Head of caudate nucleus (tissue), 42 donors: ENCODE measurements at regions not wholly inside any gene's neighbourhood (a gene's known extent, or its start where the extent isn't known, plus 50 kb on each side); places are given as distances from the start of the nearest gene placed in this dataset.
A peak's percentile ranks its signal among the peaks of the same experiment; 100 is the strongest.

Experiments
- DNase-seq, 42 donors: peaks; one replicate each; pipeline versions ENCODE4 v3.0.0 to v3.0.0-alpha.2; 2020 to 2021; ENCODE audit warnings: mixed read lengths in 7 of 42
- intact Hi-C: fragments of 100-400 bp; cut with DNase I; formaldehyde crosslinking; loops from one replicate; pipeline ENCODE4 v1.15.0; 2022

DNA sequence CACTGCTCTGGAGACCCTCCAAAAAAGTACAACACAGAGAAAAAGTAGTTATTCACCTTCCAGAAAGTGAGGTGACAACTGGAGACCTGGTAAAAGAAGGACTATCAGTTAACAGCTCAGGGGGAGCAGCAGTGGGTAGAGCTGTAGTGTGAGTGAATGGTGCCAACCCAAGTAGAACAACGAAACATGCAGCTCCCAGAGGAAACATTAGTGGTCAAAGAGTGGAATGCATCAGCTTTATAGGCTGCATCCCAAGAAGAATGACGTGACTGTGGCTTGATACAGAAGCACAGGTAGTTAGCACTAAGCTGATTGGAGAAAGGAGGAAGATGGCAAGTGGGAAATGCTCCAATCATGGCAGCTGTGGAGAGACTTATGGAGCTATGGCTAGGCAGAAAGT, 275.7 kb upstream of the CAMK1G start:
- intact Hi-C loops, result no loop called here
- no peak for DNase-seq

DNA sequence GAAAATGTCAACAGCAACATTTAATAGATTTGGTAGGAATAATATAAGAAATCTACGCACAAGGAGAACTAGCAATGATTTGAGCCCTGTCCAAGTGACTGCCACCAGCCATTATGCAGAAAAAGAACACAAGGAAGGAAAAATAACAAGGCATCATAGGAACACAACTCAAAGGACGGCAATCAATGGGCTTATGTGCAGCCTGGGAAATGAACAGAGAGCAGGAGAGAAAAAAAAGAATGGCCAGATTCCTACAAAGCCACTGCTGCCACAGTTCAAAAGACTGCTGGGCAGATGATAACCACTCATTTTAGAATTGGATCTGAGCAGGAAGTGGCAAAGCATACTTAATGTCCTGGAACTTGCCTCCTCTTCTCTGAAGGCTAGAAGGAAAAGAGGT, 274.3 kb upstream of the CAMK1G start:
- DNase-seq, result no peak
- intact Hi-C loops, result no loop called here

- intact Hi-C loops, result no loop called here
- no peak for DNase-seq
These were observed 271.7 kb upstream of the CAMK1G start for GRCh38 chr1:209311770-209312169.

- DNase-seq, result no peak
- intact Hi-C loops, result no loop called here
These were observed 266.6 kb upstream of the CAMK1G start for GRCh38 chr1:209316929-209317328.

DNA sequence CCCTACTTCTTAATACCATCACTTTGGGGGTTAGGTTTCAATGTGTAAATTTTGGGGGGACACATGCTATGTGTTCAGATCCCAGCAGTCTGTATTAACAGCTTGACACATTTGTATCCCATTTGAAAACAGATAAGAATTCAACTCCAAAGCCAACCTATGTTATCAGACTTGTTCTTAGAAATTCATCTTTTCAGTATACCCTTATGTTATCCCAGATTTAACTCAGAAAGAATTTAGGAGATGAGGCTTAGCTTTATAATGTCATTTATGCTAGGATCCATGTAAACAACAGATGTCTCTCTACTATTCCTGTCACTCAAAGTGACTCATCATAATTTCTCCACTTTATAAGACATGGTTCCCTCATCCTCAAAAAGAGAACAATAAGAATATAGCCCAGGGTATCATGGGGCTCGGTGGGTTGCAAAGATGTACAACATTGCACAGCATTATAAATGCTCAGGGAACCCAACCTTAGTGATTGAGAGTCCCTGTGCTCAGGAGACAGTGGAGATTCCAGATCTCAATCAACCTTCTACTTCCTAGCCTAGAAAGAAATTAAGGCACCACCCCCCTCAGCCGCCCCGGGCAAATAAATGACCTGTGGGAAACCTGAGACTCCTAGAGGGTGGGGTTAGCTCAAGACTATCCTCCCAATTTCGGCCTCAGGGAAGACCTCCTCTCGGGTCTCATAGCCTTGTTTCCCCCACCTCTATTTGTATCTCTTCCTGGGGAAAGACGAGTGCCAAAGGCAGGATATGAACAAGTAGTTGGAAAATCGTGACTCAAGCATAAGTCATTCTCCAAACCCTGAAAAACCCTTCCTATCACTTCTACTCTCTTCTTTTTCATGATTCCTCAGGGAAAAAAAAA, 265.1 kb upstream of the CAMK1G start:
- DNase-seq, result no peak
- intact Hi-C loops, result no loop called here

- intact Hi-C loops, result no loop called here
- no peak for DNase-seq
These were observed 264.5 kb upstream of the CAMK1G start for GRCh38 chr1:209319057-209319432.

DNA sequence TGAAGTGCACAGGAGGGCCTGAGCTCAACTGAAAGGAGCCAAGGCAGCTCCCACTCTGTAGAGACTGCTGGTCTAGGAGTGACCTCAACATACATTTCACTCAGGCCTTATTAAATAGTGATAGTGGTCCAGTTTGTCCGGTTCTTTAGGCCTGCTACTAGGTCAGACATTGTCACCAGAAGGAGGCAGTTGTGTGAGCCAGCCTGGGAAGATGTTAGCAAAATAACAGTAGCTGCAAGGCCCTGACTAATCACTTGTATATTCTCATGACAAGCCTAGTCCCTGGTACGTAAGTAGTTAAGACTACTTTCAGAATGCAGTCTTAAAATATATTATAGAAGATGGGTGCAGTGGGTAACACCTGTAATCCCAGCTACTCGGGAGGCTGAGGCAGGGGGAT, 264.0 kb upstream of the CAMK1G start:
- no peak for DNase-seq
- intact Hi-C loops, result no loop called here

DNA sequence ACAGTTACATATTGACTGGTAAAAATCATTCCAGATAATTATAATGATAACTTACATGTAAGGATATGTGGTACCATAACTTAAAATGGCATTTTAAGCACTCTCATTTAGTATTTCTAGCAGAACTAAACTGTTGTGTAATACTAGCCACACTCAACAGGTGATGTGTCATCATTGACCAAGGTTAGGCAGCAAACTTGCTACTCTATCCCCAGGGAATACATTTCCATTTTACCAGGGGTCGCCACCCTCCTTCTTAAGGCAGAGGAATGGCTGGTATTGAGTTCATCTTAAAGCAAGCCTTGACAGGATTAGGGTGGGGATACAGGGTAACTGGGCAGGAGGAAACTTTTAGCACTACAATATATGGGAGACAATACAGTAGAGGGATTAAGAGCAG, 259.8 kb upstream of the CAMK1G start:
- DNase-seq, result no peak
- intact Hi-C loops, result no loop called here

DNA sequence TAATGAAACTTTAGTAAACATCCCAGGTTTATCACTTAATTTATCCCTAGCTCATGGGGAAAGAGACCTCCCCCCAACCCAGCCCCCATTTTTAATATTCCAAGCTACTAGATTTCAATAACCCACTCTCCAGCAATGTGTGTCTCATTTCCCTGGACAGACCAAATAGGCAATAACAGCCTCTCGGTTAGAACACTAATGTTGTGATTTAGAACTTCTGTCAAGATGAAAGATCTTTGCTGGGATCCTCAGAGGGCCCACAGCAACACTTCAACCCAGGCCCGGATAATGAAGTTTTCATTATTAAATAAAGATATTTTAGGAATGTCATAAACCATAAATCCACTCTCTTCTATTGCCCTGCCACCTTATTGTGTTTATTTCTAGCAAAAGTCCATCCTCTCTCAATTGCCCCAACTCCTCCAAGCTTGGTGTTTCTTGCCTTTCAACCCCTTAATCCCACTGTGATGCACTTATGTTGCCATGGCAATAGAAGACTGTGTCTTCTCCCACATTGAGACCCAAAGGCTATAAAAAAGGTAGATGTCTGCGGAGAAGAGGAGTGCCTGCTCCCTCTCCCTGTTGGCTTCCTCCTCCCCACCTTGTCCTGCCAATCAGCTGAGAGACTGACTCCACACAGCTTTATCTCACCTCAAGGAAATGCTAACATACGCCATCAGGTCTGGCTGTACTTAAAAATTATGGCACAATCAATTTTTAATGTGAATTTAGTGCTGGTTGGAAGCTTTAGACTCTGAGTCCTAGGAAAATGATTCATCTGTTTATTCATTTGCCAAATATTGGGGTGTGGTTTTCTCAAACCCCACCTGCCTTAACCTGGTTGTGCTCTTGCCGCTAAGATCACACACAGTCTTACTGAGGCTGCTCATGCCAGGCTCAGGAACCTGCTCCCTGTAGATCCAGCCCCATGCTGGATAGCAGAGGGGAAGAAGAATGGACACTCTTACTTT, 258.3 kb upstream of the CAMK1G start:
- no peak for DNase-seq
- intact Hi-C loops, result no loop called here

- no peak for DNase-seq
- intact Hi-C loops, result no loop called here
These were observed 257.4 kb upstream of the CAMK1G start for GRCh38 chr1:209326076-209326475.

- intact Hi-C loops, result no loop called here
- no peak for DNase-seq
These were observed 256.7 kb upstream of the CAMK1G start for GRCh38 chr1:209326831-209327230.

- intact Hi-C loops, result no loop called here
- no peak for DNase-seq
These were observed 255.3 kb upstream of the CAMK1G start for GRCh38 chr1:209328196-209328595.

GRCh38 chr1:209335178-209335577, 248.3 kb upstream of the CAMK1G start:
- DNase-seq, result peak in 28 of 42 donors; percentile 7 to 63 (median 24)

GRCh38 chr1:209341146-209341545, 242.4 kb upstream of the CAMK1G start:
- intact Hi-C loops, result no loop called here
- DNase-seq, result no peak

More at GRCh38 chr1:209335178-209335577, 248.3 kb upstream of the CAMK1G start:
- intact Hi-C loops, result no loop called here

DNA sequence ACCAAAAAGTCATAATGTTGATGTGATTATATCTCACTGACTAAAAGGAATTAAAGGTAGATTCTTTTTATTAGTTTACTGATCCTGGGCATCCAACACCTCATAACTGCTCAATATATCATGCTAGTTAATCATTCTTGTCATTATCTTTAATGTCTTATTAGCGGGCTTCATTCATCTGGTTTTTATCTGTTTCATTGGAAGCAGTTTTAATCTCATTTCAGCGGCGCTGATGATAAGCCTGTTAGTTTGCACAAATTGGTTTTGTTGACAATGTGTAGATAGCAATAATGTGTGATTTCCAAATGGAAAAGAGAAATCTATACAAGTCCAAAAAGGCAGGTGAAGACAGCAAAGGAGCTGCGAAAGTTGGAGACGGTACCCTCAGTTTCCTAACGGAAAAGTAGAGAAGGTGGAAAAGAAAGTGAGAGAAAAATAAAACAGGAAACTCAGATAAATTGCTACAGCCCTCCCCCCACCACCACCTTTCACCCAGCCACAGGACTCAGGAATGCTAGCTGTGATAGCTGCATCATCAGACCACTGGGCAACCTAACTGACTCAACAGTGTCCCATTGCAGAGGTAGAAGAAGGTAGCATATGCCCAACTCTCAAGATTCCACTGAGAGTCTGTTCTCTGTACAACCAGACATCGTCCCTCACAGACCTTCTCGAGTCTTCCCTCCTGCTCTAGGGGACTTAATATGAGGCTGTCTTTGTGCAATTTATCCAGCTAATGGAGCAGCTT, 241.7 kb upstream of the CAMK1G start:
- intact Hi-C loops, result no loop called here
- no peak for DNase-seq

GRCh38 chr1:209342441-209343175, 240.9 kb upstream of the CAMK1G start:
- intact Hi-C loops, result no loop called here
- DNase-seq, result no peak

GRCh38 chr1:209343511-209343910, 240.0 kb upstream of the CAMK1G start:
- DNase-seq, result no peak
- intact Hi-C loops, result no loop called here

- no peak for DNase-seq
- intact Hi-C loops, result no loop called here
These were observed 239.4 kb upstream of the CAMK1G start for GRCh38 chr1:209344156-209344555.
